Dendritic cell treated with granulocyte-macrophage colony-stimulating factor and Interleukin-4, amounts not matched to agents 40 ng/mL and 50 ng/mL, for 4 days (primary cell): ENCODE measurements at regions not wholly inside any gene's neighbourhood (a gene's known extent, or its start where the extent isn't known, plus 50 kb on each side); places are given as distances from the start of the nearest gene placed in this dataset.
"Not testable (repeated sequence)": the region's sequence is repeated elsewhere in the genome, so short reads cannot be mapped to it uniquely, and the experiment has no call there.

Experiments used
- H3K27ac Mint-ChIP-seq: one replicate; pipeline ENCODE4 v1.8.0; 2022; ENCODE audit warnings: mild to moderate bottlenecking, mixed read lengths
- H3K27me3 Mint-ChIP-seq: one replicate; pipeline ENCODE4 v1.8.0; 2022; ENCODE audit warnings: mild to moderate bottlenecking, mixed read lengths
- H3K36me3 Mint-ChIP-seq: one replicate; pipeline ENCODE4 v1.8.0; 2022; ENCODE audit warnings: low read depth, mixed read lengths
- H3K4me1 Mint-ChIP-seq: one replicate; pipeline ENCODE4 v1.8.0; 2022; ENCODE audit warnings: low read depth, mixed read lengths
- H3K4me3 Mint-ChIP-seq: one replicate; pipeline ENCODE4 v1.8.0; 2022; ENCODE audit warnings: mild to moderate bottlenecking, moderate library complexity, mixed read lengths
- H3K9me3 Mint-ChIP-seq: one replicate; pipeline ENCODE4 v1.8.0; 2022; ENCODE audit warnings: mixed read lengths
- intact Hi-C: fragments of 100-400 bp; cut with micrococcal nuclease; formaldehyde crosslinking; loops from one replicate; pipeline ENCODE4 v1.15.0; 2022

GRCh38 chr12:82596483-82596882 lies 90.2 kb upstream of the TMTC2 start:
- H3K4me1 Mint-ChIP-seq = no peaks in the 10 kb centered on the region
- no peak overlapping the region for H3K4me3 Mint-ChIP-seq
- intact Hi-C loops = no loop called here
- no peaks in the 10 kb centered on the region for H3K27me3 Mint-ChIP-seq
- H3K36me3 Mint-ChIP-seq = no peaks in the 10 kb centered on the region
- peaks cover 17% of the 10 kb centered on the region for H3K9me3 Mint-ChIP-seq
- H3K27ac Mint-ChIP-seq = no peak overlapping the region

GRCh38 chr12:82600379-82600778 lies 86.3 kb upstream of the TMTC2 start:
- intact Hi-C loops = no loop called here
- no peak overlapping the region for H3K27ac Mint-ChIP-seq
- no peak overlapping the region for H3K4me3 Mint-ChIP-seq
- no peaks in the 10 kb centered on the region for H3K9me3 Mint-ChIP-seq
- H3K36me3 Mint-ChIP-seq = no peaks in the 10 kb centered on the region
- no peaks in the 10 kb centered on the region for H3K4me1 Mint-ChIP-seq
- H3K27me3 Mint-ChIP-seq = no peaks in the 10 kb centered on the region

- H3K27ac Mint-ChIP-seq, H3K36me3 Mint-ChIP-seq, H3K9me3 Mint-ChIP-seq, H3K4me3 Mint-ChIP-seq, intact Hi-C loops, H3K4me1 Mint-ChIP-seq, H3K27me3 Mint-ChIP-seq: not testable (repeated sequence)
Measured at GRCh38 chr12:82603647-82604046, 83.1 kb upstream of the TMTC2 start.

GRCh38 chr12:82605115-82605514 lies 81.6 kb upstream of the TMTC2 start:
- H3K9me3 Mint-ChIP-seq = no peaks in the 10 kb centered on the region
- no peak overlapping the region for H3K4me3 Mint-ChIP-seq
- H3K27me3 Mint-ChIP-seq = no peaks in the 10 kb centered on the region
- H3K4me1 Mint-ChIP-seq = no peaks in the 10 kb centered on the region
- no peak overlapping the region for H3K27ac Mint-ChIP-seq
- H3K36me3 Mint-ChIP-seq = no peaks in the 10 kb centered on the region
- intact Hi-C loops = no loop called here

DNA sequence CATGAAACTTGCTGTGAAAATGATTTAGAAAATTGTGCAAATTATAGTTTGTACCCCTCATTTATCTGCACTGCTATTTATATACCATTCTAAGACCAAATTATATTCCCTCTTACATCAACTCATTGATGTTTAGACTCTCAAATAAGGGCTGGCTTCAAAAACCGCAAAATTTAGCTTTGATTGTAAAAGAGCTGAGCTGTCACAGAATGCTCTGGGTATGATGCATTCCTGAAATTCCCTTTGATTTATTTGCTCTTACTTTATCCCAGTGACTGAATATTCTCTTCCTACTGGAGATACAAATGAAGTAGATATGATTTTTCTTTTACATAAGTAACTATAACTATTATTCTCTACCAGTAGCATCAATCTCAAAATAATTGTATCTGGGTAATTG lies 78.0 kb upstream of the TMTC2 start:
- Mint-ChIP-seq H3K4me3 (no peak overlapping the region), H3K27ac (no peak overlapping the region), H3K27me3 (no peaks in the 10 kb centered on the region), H3K9me3 (no peaks in the 10 kb centered on the region), H3K4me1 (no peaks in the 10 kb centered on the region), H3K36me3 (no peaks in the 10 kb centered on the region)
- intact Hi-C loops = no loop called here

GRCh38 chr12:82609234-82609914 lies 77.3 kb upstream of the TMTC2 start:
- Mint-ChIP-seq H3K27ac (no peak overlapping the region), H3K27me3 (no peaks in the 10 kb centered on the region), H3K4me3 (no peak overlapping the region), H3K9me3 (no peaks in the 10 kb centered on the region), H3K4me1 (no peaks in the 10 kb centered on the region), H3K36me3 (no peaks in the 10 kb centered on the region)
- intact Hi-C loops = no loop called here

GRCh38 chr12:82619644-82620043 lies 67.1 kb upstream of the TMTC2 start:
- H3K4me1 Mint-ChIP-seq = no peaks in the 10 kb centered on the region
- intact Hi-C loops = no loop called here
- H3K36me3 Mint-ChIP-seq = no peaks in the 10 kb centered on the region
- H3K27me3 Mint-ChIP-seq = no peaks in the 10 kb centered on the region
- no peak overlapping the region for H3K27ac Mint-ChIP-seq
- no peak overlapping the region for H3K4me3 Mint-ChIP-seq
- H3K9me3 Mint-ChIP-seq = peaks cover 16% of the 10 kb centered on the region

- Mint-ChIP-seq H3K27ac (no peak overlapping the region), H3K27me3 (no peaks in the 10 kb centered on the region), H3K36me3 (no peaks in the 10 kb centered on the region), H3K4me3 (no peak overlapping the region), H3K4me1 (no peaks in the 10 kb centered on the region), H3K9me3 (peaks cover 16% of the 10 kb centered on the region)
- intact Hi-C loops = no loop called here
Measured at GRCh38 chr12:82620917-82621316, 65.8 kb upstream of the TMTC2 start.

DNA sequence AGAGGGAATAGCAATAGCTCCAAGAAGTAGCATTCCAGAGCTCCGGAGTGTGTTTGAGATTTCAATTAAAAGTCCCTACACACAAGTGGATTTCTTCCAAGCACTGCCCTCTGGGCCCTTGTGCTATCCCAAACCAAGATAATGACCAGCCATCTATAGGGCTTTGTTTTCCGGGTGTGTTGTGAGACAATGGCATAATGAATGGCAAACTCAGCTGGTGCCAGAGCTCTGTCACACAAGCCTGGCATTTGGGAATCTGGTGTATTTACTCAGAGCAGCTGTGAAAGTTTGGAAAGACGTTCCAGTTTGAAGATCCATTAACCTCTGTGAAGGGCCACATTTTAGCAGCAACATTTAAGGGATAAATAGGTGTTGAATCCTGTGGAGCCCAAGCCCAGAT lies 61.2 kb upstream of the TMTC2 start:
- Mint-ChIP-seq H3K4me3 (no peak overlapping the region), H3K9me3 (no peaks in the 10 kb centered on the region), H3K4me1 (no peaks in the 10 kb centered on the region), H3K27ac (no peak overlapping the region), H3K27me3 (no peaks in the 10 kb centered on the region), H3K36me3 (no peaks in the 10 kb centered on the region)
- intact Hi-C loops = no loop called here

- intact Hi-C loops = no loop called here
- H3K36me3 Mint-ChIP-seq = no peaks in the 10 kb centered on the region
- no peak overlapping the region for H3K27ac Mint-ChIP-seq
Measured at GRCh38 chr12:82627799-82628198, 58.9 kb upstream of the TMTC2 start.

GRCh38 chr12:82634495-82635258 lies 52.0 kb upstream of the TMTC2 start:
- H3K4me1 Mint-ChIP-seq, H3K27me3 Mint-ChIP-seq, H3K4me3 Mint-ChIP-seq, H3K36me3 Mint-ChIP-seq, intact Hi-C loops, H3K27ac Mint-ChIP-seq: not testable (repeated sequence)
- H3K9me3 Mint-ChIP-seq = peaks cover 17% of the 10 kb centered on the region

More at GRCh38 chr12:82627799-82628198, 58.9 kb upstream of the TMTC2 start:
- Mint-ChIP-seq H3K4me3 (no peak overlapping the region), H3K4me1 (no peaks in the 10 kb centered on the region), H3K27me3 (no peaks in the 10 kb centered on the region), H3K9me3 (no peaks in the 10 kb centered on the region)

DNA sequence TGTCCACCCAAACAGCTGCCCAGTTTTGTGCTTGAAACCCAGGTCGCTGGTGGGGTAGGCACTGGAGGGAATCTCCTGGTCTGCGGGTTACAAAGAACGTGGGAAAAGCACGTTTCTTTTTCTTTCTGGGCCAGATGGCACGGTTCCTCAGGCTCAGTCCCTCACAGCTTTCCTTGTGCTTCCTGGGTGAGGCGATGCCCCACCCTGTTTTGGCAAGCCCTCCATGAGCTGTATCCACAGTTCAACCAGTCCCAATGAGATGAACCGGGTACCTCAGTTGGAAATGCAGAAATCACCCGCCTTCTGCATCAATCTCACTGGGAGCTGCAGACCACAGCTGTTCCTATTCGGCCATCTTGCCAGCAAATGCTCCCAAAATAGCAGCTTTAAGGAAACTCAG lies 51.4 kb upstream of the TMTC2 start:
- no peak overlapping the region for H3K27ac Mint-ChIP-seq
- no peaks in the 10 kb centered on the region for H3K27me3 Mint-ChIP-seq
- H3K4me3 Mint-ChIP-seq = no peak overlapping the region
- H3K4me1 Mint-ChIP-seq = no peaks in the 10 kb centered on the region
- peaks cover 17% of the 10 kb centered on the region for H3K9me3 Mint-ChIP-seq
- no peaks in the 10 kb centered on the region for H3K36me3 Mint-ChIP-seq
- intact Hi-C loops = no loop called here
